Stimulated activated CD4-positive, alpha-beta T cell treated with anti-CD3 and anti-CD28 coated beads, Interleukin-15, amount 100 ng/mL, for 1 hour (primary cell): ENCODE measurements at regions not wholly inside any gene's neighbourhood (a gene's known extent, or its start where the extent isn't known, plus 50 kb on each side); places are given as distances from the start of the nearest gene placed in this dataset.
"Not testable (repeated sequence)": the region's sequence is repeated elsewhere in the genome, so short reads cannot be mapped to it uniquely, and the experiment has no call there.

ENCODE experiments used
- DNase-seq, 2 donors: peaks; one replicate each; pipeline ENCODE4 v3.0.0-alpha.2; 2020; ENCODE audit warnings: low read depth in 1 of 2, low spot score in 1 of 2

- no peak for DNase-seq
Measured at GRCh38 chr16:59370717-59371116, 636.6 kb upstream of the GOT2 start.

- DNase-seq, result no peak
Measured at GRCh38 chr16:59369523-59369922, 635.4 kb upstream of the GOT2 start.

GRCh38 chr16:59368586-59368985, 634.5 kb upstream of the GOT2 start:
- no peak for DNase-seq

- DNase-seq, result no peak
Measured at GRCh38 chr16:59356709-59357108, 622.6 kb upstream of the GOT2 start.

- DNase-seq, result no peak
Measured at GRCh38 chr16:59356144-59356543, 622.0 kb upstream of the GOT2 start.

- no peak for DNase-seq
Measured at GRCh38 chr16:59355704-59356103, 621.6 kb upstream of the GOT2 start.

GRCh38 chr16:59351305-59351903, 617.3 kb upstream of the GOT2 start:
- DNase-seq, result no peak

- no peak for DNase-seq
Measured at GRCh38 chr16:59350670-59351069, 616.6 kb upstream of the GOT2 start.

GRCh38 chr16:59342669-59343068, 608.6 kb upstream of the GOT2 start:
- no peak for DNase-seq

- no peak for DNase-seq
Measured at GRCh38 chr16:59341368-59341767, 607.3 kb upstream of the GOT2 start.

- DNase-seq, result no peak
Measured at GRCh38 chr16:59339871-59340270, 605.8 kb upstream of the GOT2 start.

GRCh38 chr16:59336136-59336695, 602.1 kb upstream of the GOT2 start:
- no peak for DNase-seq

GRCh38 chr16:59331708-59332107, 597.6 kb upstream of the GOT2 start:
- not testable (repeated sequence) for DNase-seq

- no peak for DNase-seq
Measured at GRCh38 chr16:59330019-59330670, 596.0 kb upstream of the GOT2 start.

- no peak for DNase-seq
Measured at GRCh38 chr16:59328961-59329360, 594.8 kb upstream of the GOT2 start.

- no peak for DNase-seq
Measured at GRCh38 chr16:59327894-59328293, 593.8 kb upstream of the GOT2 start.

- DNase-seq, result no peak
Measured at GRCh38 chr16:59326955-59327354, 592.8 kb upstream of the GOT2 start.

- no peak for DNase-seq
Measured at GRCh38 chr16:59324462-59324861, 590.3 kb upstream of the GOT2 start.

- no peak for DNase-seq
Measured at GRCh38 chr16:59320657-59321056, 586.5 kb upstream of the GOT2 start.

GRCh38 chr16:59319871-59320270, 585.8 kb upstream of the GOT2 start:
- no peak for DNase-seq

- no peak for DNase-seq
Measured at GRCh38 chr16:59305850-59306249, 571.7 kb upstream of the GOT2 start.

GRCh38 chr16:59296888-59297287, 562.8 kb upstream of the GOT2 start:
- no peak for DNase-seq
